B cell (primary cell): ENCODE measurements at regions not wholly inside any gene's neighbourhood (a gene's known extent, or its start where the extent isn't known, plus 50 kb on each side); places are given as distances from the start of the nearest gene placed in this dataset.

Experiments used
- ATAC-seq: fragments of 200-7000 bp; cut with Tn5 transposase; one replicate; pipeline ENCODE4 v1.10.0; 2021; ENCODE audit warnings: low read depth, mild to moderate bottlenecking, moderate number of reproducible peaks, moderate library complexity
- CTCF ChIA-PET: fragments of 350-600 bp; sonication (Branson Sonifier 250); formaldehyde crosslinking; loops from one replicate; lab custom pipeline; 2021; ENCODE audit warnings: antibody characterized with exemption, inconsistent platforms; lab: Charles Lee
- POLR2A ChIA-PET: fragments of 350-600 bp; sonication (Branson Sonifier 250); formaldehyde crosslinking; loops from one replicate; lab custom pipeline; 2021; ENCODE audit warnings: antibody characterized with exemption; lab: Charles Lee
- DNase-seq: peaks from one replicate; pipeline ENCODE4 v3.0.0; 2013
- H2AFZ ChIP-seq: 2 replicates; pipeline ENCODE4 v1.6.1; 2012; ENCODE audit warnings: mild to moderate bottlenecking, low read depth, low read length; ENCODE audit not compliant: insufficient read depth, poor library complexity, severe bottlenecking
- H3K27ac ChIP-seq, 2 donors: 1 replicate in 1 of 2; 2 replicates in 1 of 2; pipeline ENCODE4 v1.5.1; 2012 to 2013; ENCODE audit warnings: low read length in 2 of 2, mild to moderate bottlenecking in 2 of 2, moderate library complexity in 1 of 2
- H3K27me3 ChIP-seq, 4 experiments: fragments of 200-600 bp in 1 of 4; sonication (generic) in 1 of 4; replicated peaks in 1 of 4; 1 replicate in 2 of 4; 2 replicates in 2 of 4; pipeline versions ENCODE4 v1.6.1 to v1.7.0; 2013 to 2016; ENCODE audit warnings: low read length in 3 of 4, mild to moderate bottlenecking in 2 of 4, mixed read lengths in 1 of 4, moderate library complexity in 1 of 4; ENCODE audit not compliant: insufficient read depth in 4 of 4, control insufficient read depth in 3 of 4; ENCODE audit errors: control extremely low read depth in 1 of 4
- H3K36me3 ChIP-seq, 2 experiments: replicated peaks in 1 of 2; 1 replicate in 1 of 2; 2 replicates in 1 of 2; pipeline versions ENCODE4 v1.6.1 to v1.7.1; 2013; ENCODE audit warnings: low read length in 1 of 2; ENCODE audit not compliant: insufficient read depth in 2 of 2, control insufficient read depth in 1 of 2; ENCODE audit errors: control extremely low read depth in 1 of 2, extremely low read depth in 1 of 2
- H3K4me1 ChIP-seq, 2 donors: fragments of 200-600 bp in 1 of 2; sonication (generic) in 1 of 2; 1 replicate in 1 of 2; 2 replicates in 1 of 2; pipeline versions ENCODE4 v1.5.1 to v1.6.1; 2013 to 2017; ENCODE audit warnings: low read length in 2 of 2; ENCODE audit not compliant: control insufficient read depth in 2 of 2, insufficient read depth in 2 of 2
- H3K4me2 ChIP-seq: replicated peaks from 2 replicates; pipeline ENCODE3; 2012; ENCODE audit warnings: mild to moderate bottlenecking, low read depth, low read length; ENCODE audit not compliant: poor library complexity, severe bottlenecking
- H3K4me3 ChIP-seq, 5 experiments: fragments of 200-600 bp in 1 of 5; sonication (generic) in 1 of 5; 1 replicate in 3 of 5; 2 replicates in 2 of 5; pipeline versions ENCODE4 v1.5.1 to v1.7.0; 2011 to 2016; ENCODE audit warnings: low read length in 4 of 5, mild to moderate bottlenecking in 4 of 5, low read depth in 2 of 5, control low read depth in 1 of 5, moderate library complexity in 1 of 5; ENCODE audit not compliant: insufficient read depth in 1 of 5; ENCODE audit errors: control extremely low read depth in 1 of 5, extremely low read depth in 1 of 5
- H3K79me2 ChIP-seq: fragments of 200-600 bp; sonication (generic); one replicate; pipeline ENCODE4 v1.6.0; 2016; ENCODE audit warnings: low read length; ENCODE audit not compliant: control insufficient read depth, insufficient read depth
- H3K9ac ChIP-seq: fragments of 200-600 bp; sonication (generic); 2 replicates; pipeline ENCODE4 v1.6.1; 2017; ENCODE audit warnings: mild to moderate bottlenecking, low read length, moderate library complexity
- H3K9me3 ChIP-seq, 3 donors: one replicate each; pipeline versions ENCODE4 v1.6.1 to v1.7.1; 2013; ENCODE audit warnings: low read length in 2 of 3; ENCODE audit not compliant: control insufficient read depth in 2 of 3, insufficient read depth in 1 of 3; ENCODE audit errors: control extremely low read depth in 1 of 3
- H4K20me1 ChIP-seq: 2 replicates; pipeline ENCODE4 v1.6.0; 2012; ENCODE audit warnings: mild to moderate bottlenecking, low read length; ENCODE audit not compliant: insufficient read depth, control insufficient read depth, poor library complexity, severe bottlenecking
- H3K27ac Mint-ChIP-seq: one replicate; pipeline ENCODE4 v1.8.0; 2021; ENCODE audit warnings: mixed read lengths
- H3K27me3 Mint-ChIP-seq: one replicate; pipeline ENCODE4 v1.8.0; 2021; ENCODE audit warnings: mixed read lengths
- H3K4me1 Mint-ChIP-seq: one replicate; pipeline ENCODE4 v1.8.0; 2021; ENCODE audit warnings: mixed read lengths
- H3K4me3 Mint-ChIP-seq: one replicate; pipeline ENCODE4 v1.8.0; 2021; ENCODE audit warnings: mixed read lengths
- H3K9me3 Mint-ChIP-seq: one replicate; pipeline ENCODE4 v1.8.0; 2022; ENCODE audit warnings: mixed read lengths; ENCODE audit not compliant: insufficient read depth
- CTCF ChIP-seq: fragments of 200-600 bp; IDR thresholded peaks from one replicate; pipeline ENCODE4 v1.8.0; 2022; ENCODE audit warnings: antibody characterized with exemption, mild to moderate bottlenecking
- EZH2 ChIP-seq: IDR thresholded peaks from 2 replicates; pipeline ENCODE4 v1.6.1; 2012; ENCODE audit warnings: borderline replicate concordance, low read depth, mild to moderate bottlenecking, moderate library complexity, low read length; ENCODE audit not compliant: insufficient read depth, poor library complexity, severe bottlenecking
- WGBS: methylation state at CpG from one replicate; pipeline ENCODE4 v1.1.5; 2013; ENCODE audit warnings: missing lambda C conversion rate; ENCODE audit not compliant: insufficient coverage; 5-methylcytosine and 5-hydroxymethylcytosine counted together
- intact Hi-C: fragments of 100-400 bp; cut with micrococcal nuclease; formaldehyde crosslinking; loops from one replicate; pipeline ENCODE4 v1.10.0; 2022

- Mint-ChIP-seq H3K27ac (no peak overlapping the region), H3K4me1 (no peaks in the 10 kb centered on the region), H3K27me3 (peaks cover 3% of the 10 kb centered on the region), H3K9me3 (peaks cover 2% of the 10 kb centered on the region), H3K4me3 (no peak overlapping the region)
- Histone ChIP-seq H3K4me3 (no peak overlapping the region), H3K4me2 (no peak overlapping the region), H3K9me3 (peaks cover 0 to 9% (median 0%) of the 10 kb centered on the region in 3 donors), H3K4me1 (no peaks in the 10 kb centered on the region), H3K36me3 (no peaks in the 10 kb centered on the region), H3K79me2 (no peaks in the 10 kb centered on the region), H4K20me1 (no peaks in the 10 kb centered on the region), H3K27ac (no peak overlapping the region), H3K27me3 (no peaks in the 10 kb centered on the region), H3K9ac (no peak overlapping the region), H2AFZ (no peak overlapping the region)
- ChIA-PET CTCF (no interaction called here), POLR2A (no interaction called here)
- TF ChIP-seq EZH2 (no peak), CTCF (no peak)
- DNase-seq, result no peak
- 82% methylated on average over 1 of the region's 2 CpGs for WGBS
- intact Hi-C loops, result no loop called here
- ATAC-seq, result no peak
These were observed 380.7 kb upstream of the NR5A2 start for GRCh38 chr1:199646761-199647160.

- H3K9me3 ChIP-seq, result peaks cover 0 to 1% (median 0%) of the 10 kb centered on the region in 3 donors
- no peak overlapping the region for H3K27ac Mint-ChIP-seq
- H3K4me1 Mint-ChIP-seq, result no peaks in the 10 kb centered on the region
These were observed 370.1 kb upstream of the NR5A2 start for GRCh38 chr1:199657449-199657848.

More at GRCh38 chr1:199657449-199657848, 370.1 kb upstream of the NR5A2 start:
- peaks cover 0 to 5% (median 0%) of the 10 kb centered on the region in 4 experiments for H3K27me3 ChIP-seq
- no peak overlapping the region for H3K4me3 Mint-ChIP-seq
- H3K36me3 ChIP-seq, result no peaks in the 10 kb centered on the region
- no peak overlapping the region for H3K27ac ChIP-seq
- H4K20me1 ChIP-seq, result no peaks in the 10 kb centered on the region
- ChIA-PET CTCF (interaction anchor here (0.6 kb wide), 1 partner anchor 61 kb away, joined by 4 read pairs; no protein-coding TSS in a partner anchor), POLR2A (no interaction called here)
- peaks cover 2% of the 10 kb centered on the region for H3K9me3 Mint-ChIP-seq
- no peak for TF ChIP-seq EZH2
- no peak for TF ChIP-seq CTCF
- ATAC-seq (no peak), DNase-seq (no peak)
- H3K4me1 ChIP-seq, result no peaks in the 10 kb centered on the region
- H3K9ac ChIP-seq, result no peak overlapping the region
- H3K27me3 Mint-ChIP-seq, result peaks cover 46% of the 10 kb centered on the region
- intact Hi-C loops, result no loop called here
- H3K79me2 ChIP-seq, result no peaks in the 10 kb centered on the region
- H2AFZ ChIP-seq, result no peak overlapping the region
- H3K4me2 ChIP-seq, result no peak overlapping the region
- no CpG with 5 or more reads among the region's 3 CpGs for WGBS
- no peak overlapping the region for H3K4me3 ChIP-seq
